A549 (cell line): ENCODE measurements at regions not wholly inside any gene's neighbourhood (a gene's known extent, or its start where the extent isn't known, plus 50 kb on each side); places are given as distances from the start of the nearest gene placed in this dataset.
"Not testable (repeated sequence)": the region's sequence is repeated elsewhere in the genome, so short reads cannot be mapped to it uniquely, and the experiment has no call there.

Experiments used
- EHMT2 ChIP-seq: fragments of 200-600 bp; sonication (generic); IDR thresholded peaks from 2 replicates; pipeline ENCODE4 v1.6.1; 2016; ENCODE audit warnings: antibody characterized with exemption, low read depth, mild to moderate bottlenecking, moderate library complexity
- POLR2A ChIP-seq: IDR thresholded peaks from 2 replicates; pipeline ENCODE4 v1.6.1; 2012; ENCODE audit warnings: mild to moderate bottlenecking, low read length
- TP53 ChIP-seq: fragments of 250-450 bp; sonication (Bioruptor Pico); IDR thresholded peaks from 2 replicates; pipeline ENCODE4 v1.5.0; 2021; ENCODE audit warnings: mild to moderate bottlenecking, moderate library complexity
- TF ChIP-seq, protein P1 (sequence below): fragments of >200 bp; sonication (Bioruptor Twin); formaldehyde crosslinking; IDR thresholded peaks from 3 replicates; pipeline ENCODE4 v1.5.1; 2016
- TF ChIP-seq, protein P2 (sequence below): IDR thresholded peaks from 2 replicates; pipeline ENCODE4 v1.6.1; 2012

DNA sequence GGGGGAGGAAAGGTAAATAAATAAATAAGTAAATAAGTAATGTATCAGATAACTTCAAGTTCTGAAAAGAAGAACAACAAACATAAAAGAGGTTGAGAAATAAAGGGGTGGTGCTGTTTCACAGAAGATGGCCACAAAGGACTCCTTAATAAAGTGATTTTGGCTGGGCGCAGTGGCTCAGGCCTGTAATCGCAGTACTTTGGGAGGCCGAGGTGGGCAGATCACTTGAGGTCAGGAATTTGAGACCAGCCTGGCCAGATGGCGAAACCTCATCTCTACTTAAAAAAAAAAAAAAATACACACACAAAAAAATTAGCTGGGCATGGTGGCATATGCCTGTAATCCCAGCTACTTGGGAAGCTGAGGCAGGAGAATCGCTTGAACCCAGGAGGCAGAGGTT is 315.5 kb downstream of the MIAT start:
- TF ChIP-seq TP53 (CRISPR knock-in tag); POLR2A; EHMT2: not testable (repeated sequence)
- TF ChIP-seq, protein P1, sequence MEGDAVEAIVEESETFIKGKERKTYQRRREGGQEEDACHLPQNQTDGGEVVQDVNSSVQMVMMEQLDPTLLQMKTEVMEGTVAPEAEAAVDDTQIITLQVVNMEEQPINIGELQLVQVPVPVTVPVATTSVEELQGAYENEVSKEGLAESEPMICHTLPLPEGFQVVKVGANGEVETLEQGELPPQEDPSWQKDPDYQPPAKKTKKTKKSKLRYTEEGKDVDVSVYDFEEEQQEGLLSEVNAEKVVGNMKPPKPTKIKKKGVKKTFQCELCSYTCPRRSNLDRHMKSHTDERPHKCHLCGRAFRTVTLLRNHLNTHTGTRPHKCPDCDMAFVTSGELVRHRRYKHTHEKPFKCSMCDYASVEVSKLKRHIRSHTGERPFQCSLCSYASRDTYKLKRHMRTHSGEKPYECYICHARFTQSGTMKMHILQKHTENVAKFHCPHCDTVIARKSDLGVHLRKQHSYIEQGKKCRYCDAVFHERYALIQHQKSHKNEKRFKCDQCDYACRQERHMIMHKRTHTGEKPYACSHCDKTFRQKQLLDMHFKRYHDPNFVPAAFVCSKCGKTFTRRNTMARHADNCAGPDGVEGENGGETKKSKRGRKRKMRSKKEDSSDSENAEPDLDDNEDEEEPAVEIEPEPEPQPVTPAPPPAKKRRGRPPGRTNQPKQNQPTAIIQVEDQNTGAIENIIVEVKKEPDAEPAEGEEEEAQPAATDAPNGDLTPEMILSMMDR = not testable (repeated sequence)
- TF ChIP-seq, protein P2, sequence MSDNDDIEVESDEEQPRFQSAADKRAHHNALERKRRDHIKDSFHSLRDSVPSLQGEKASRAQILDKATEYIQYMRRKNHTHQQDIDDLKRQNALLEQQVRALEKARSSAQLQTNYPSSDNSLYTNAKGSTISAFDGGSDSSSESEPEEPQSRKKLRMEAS = not testable (repeated sequence)
